Upper lobe of left lung (tissue), 4 donors: ENCODE measurements at regions not wholly inside any gene's neighbourhood (a gene's known extent, or its start where the extent isn't known, plus 50 kb on each side); places are given as distances from the start of the nearest gene placed in this dataset.

ENCODE experiments used
- CTCF ChIP-seq, 6 experiments: fragments of 450-650 bp in 4 of 6; fragments of 200-600 bp in 2 of 6; sonication (generic) in 2 of 6; IDR thresholded peaks; one replicate each; pipeline ENCODE4 v1.5.1; 2016 to 2019; ENCODE audit warnings: antibody characterized with exemption in 6 of 6
- POLR2AphosphoS5 ChIP-seq, 2 donors: sonication (generic); formaldehyde crosslinking; IDR thresholded peaks; one replicate each; pipeline ENCODE4 v1.5.1; 2017; ENCODE audit warnings: antibody characterized with exemption in 2 of 2

GRCh38 chr2:238747557-238747956, 100.3 kb upstream of the TWIST2 start:
- TF ChIP-seq POLR2AphosphoS5 (IDR thresholded peaks at IDR 0.05) (no peak), CTCF (IDR thresholded peaks at IDR 0.05) (no peak)
